Astrocyte (in vitro differentiated cells and primary cell): ENCODE measurements at regions not wholly inside any gene's neighbourhood (a gene's known extent, or its start where the extent isn't known, plus 50 kb on each side); places are given as distances from the start of the nearest gene placed in this dataset.
"Not testable (repeated sequence)": the region's sequence is repeated elsewhere in the genome, so short reads cannot be mapped to it uniquely, and the experiment has no call there.

ENCODE experiments used
- DNase-seq: peaks from one replicate; pipeline ENCODE4 v3.0.0-alpha.2; 2010; ENCODE audit warnings: low read depth
- FAIRE-seq: peaks from 2 replicates; lab custom pipeline; 2011; peaks lifted over from hg19 to GRCh38; lab: Jason Lieb, UNC
- H2AFZ ChIP-seq: 2 replicates; pipeline ENCODE4 v1.6.0; 2012; ENCODE audit warnings: low read depth, low read length, inconsistent platforms
- H3K27ac ChIP-seq: 2 replicates; pipeline ENCODE4 v1.5.1; 2011; ENCODE audit warnings: low read depth, low read length, inconsistent platforms
- H3K27me3 ChIP-seq: 2 replicates; pipeline ENCODE4 v1.6.0; 2011; ENCODE audit warnings: low read length, inconsistent platforms; ENCODE audit not compliant: insufficient read depth
- H3K36me3 ChIP-seq: 2 replicates; pipeline ENCODE4 v1.5.1; 2011; ENCODE audit warnings: low read length, inconsistent platforms; ENCODE audit not compliant: insufficient read depth
- H3K4me1 ChIP-seq: 2 replicates; pipeline ENCODE4 v1.5.1; 2011; ENCODE audit warnings: low read length, inconsistent platforms; ENCODE audit not compliant: insufficient read depth
- H3K4me2 ChIP-seq: 2 replicates; pipeline ENCODE4 v1.6.0; 2012; ENCODE audit warnings: low read length, inconsistent platforms
- H3K4me3 ChIP-seq: 2 replicates; pipeline ENCODE4 v1.5.1; 2011; ENCODE audit warnings: low read depth, mild to moderate bottlenecking, low read length, inconsistent platforms; ENCODE audit not compliant: insufficient read depth
- H3K79me2 ChIP-seq: 2 replicates; pipeline ENCODE4 v1.6.0; 2012; ENCODE audit warnings: mild to moderate bottlenecking, low read length, inconsistent platforms; ENCODE audit not compliant: insufficient read depth
- H3K9ac ChIP-seq: 2 replicates; pipeline ENCODE4 v1.6.0; 2012; ENCODE audit warnings: mild to moderate bottlenecking, low read length, inconsistent platforms
- H3K9me3 ChIP-seq: 2 replicates; pipeline ENCODE4 v1.5.1; 2012; ENCODE audit warnings: low read depth, mild to moderate bottlenecking, low read length, inconsistent platforms; ENCODE audit not compliant: insufficient read depth
- H4K20me1 ChIP-seq: 2 replicates; pipeline ENCODE4 v1.6.0; 2012; ENCODE audit warnings: low read length, inconsistent platforms; ENCODE audit not compliant: insufficient read depth
- H3K27ac Mint-ChIP-seq: one replicate; pipeline ENCODE4 v1.8.0; 2021; ENCODE audit warnings: mild to moderate bottlenecking, mixed read lengths; ENCODE audit not compliant: unreplicated experiment
- H3K27me3 Mint-ChIP-seq: one replicate; pipeline ENCODE4 v1.8.0; 2021; ENCODE audit warnings: low read depth, mixed read lengths; ENCODE audit not compliant: unreplicated experiment
- H3K36me3 Mint-ChIP-seq: one replicate; pipeline ENCODE4 v1.8.0; 2021; ENCODE audit warnings: low read depth, mixed read lengths; ENCODE audit not compliant: unreplicated experiment
- H3K4me1 Mint-ChIP-seq: one replicate; pipeline ENCODE4 v1.8.0; 2021; ENCODE audit warnings: low read depth, mixed read lengths; ENCODE audit not compliant: unreplicated experiment
- H3K4me3 Mint-ChIP-seq: one replicate; pipeline ENCODE4 v1.8.0; 2021; ENCODE audit warnings: mild to moderate bottlenecking, moderate library complexity, mixed read lengths; ENCODE audit not compliant: unreplicated experiment
- H3K9me3 Mint-ChIP-seq: one replicate; pipeline ENCODE4 v1.8.0; 2021; ENCODE audit warnings: mild to moderate bottlenecking, mixed read lengths; ENCODE audit not compliant: unreplicated experiment
- CTCF ChIP-seq: IDR thresholded peaks from 2 replicates; pipeline ENCODE4 v1.5.1; 2011; ENCODE audit warnings: low read depth, mild to moderate bottlenecking, inconsistent platforms, low read length, moderate library complexity; ENCODE audit not compliant: insufficient read depth
- EZH2 ChIP-seq: IDR thresholded peaks from 2 replicates; pipeline ENCODE4 v1.6.1; 2012; ENCODE audit warnings: mild to moderate bottlenecking, low read length, inconsistent platforms; ENCODE audit not compliant: insufficient read depth

- H3K4me2 ChIP-seq, result no peak overlapping the region
- no peak overlapping the region for H3K27ac ChIP-seq
- H3K36me3 ChIP-seq, result no peaks in the 10 kb centered on the region
- no peak for DNase-seq
- H3K4me1 Mint-ChIP-seq, result peaks cover 2% of the 10 kb centered on the region
- H3K9ac ChIP-seq, result no peak overlapping the region
- H3K9me3 ChIP-seq, result no peaks in the 10 kb centered on the region
- H3K36me3 Mint-ChIP-seq, result no peaks in the 10 kb centered on the region
- no peaks in the 10 kb centered on the region for H3K27me3 Mint-ChIP-seq
- no peak overlapping the region for H3K4me3 Mint-ChIP-seq
- no peak overlapping the region for H3K27ac Mint-ChIP-seq
- H2AFZ ChIP-seq, result no peak overlapping the region
- H3K4me1 ChIP-seq, result no peaks in the 10 kb centered on the region
- no peak overlapping the region for H3K4me3 ChIP-seq
- no peaks in the 10 kb centered on the region for H3K27me3 ChIP-seq
- no peaks in the 10 kb centered on the region for H4K20me1 ChIP-seq
- TF ChIP-seq CTCF, result no peak
- no peak for TF ChIP-seq EZH2
- H3K9me3 Mint-ChIP-seq, result no peaks in the 10 kb centered on the region
- no peak for FAIRE-seq
- no peaks in the 10 kb centered on the region for H3K79me2 ChIP-seq
Observed at GRCh38 chr9:31045810-31046209, 1338.6 kb upstream of the ACO1 start.

- not testable (repeated sequence) for H3K27ac Mint-ChIP-seq, FAIRE-seq, H3K4me2 ChIP-seq, H3K9ac ChIP-seq, H2AFZ ChIP-seq, H3K27me3 ChIP-seq, H3K36me3 ChIP-seq, H3K79me2 ChIP-seq, H3K27ac ChIP-seq, H3K9me3 ChIP-seq, H3K4me1 ChIP-seq, H3K36me3 Mint-ChIP-seq, H3K27me3 Mint-ChIP-seq, H3K4me3 Mint-ChIP-seq, DNase-seq, H3K4me3 ChIP-seq, H4K20me1 ChIP-seq, H3K4me1 Mint-ChIP-seq
- H3K9me3 Mint-ChIP-seq, result peaks cover 14% of the 10 kb centered on the region
Observed at GRCh38 chr9:31061592-31061991, 1322.9 kb upstream of the ACO1 start.

GRCh38 chr9:31065691-31066090, 1318.8 kb upstream of the ACO1 start:
- H3K4me3 Mint-ChIP-seq, result no peak overlapping the region
- Histone ChIP-seq H3K9ac (no peak overlapping the region), H3K9me3 (no peaks in the 10 kb centered on the region), H3K27ac (no peak overlapping the region), H3K36me3 (no peaks in the 10 kb centered on the region), H4K20me1 (no peaks in the 10 kb centered on the region), H3K4me2 (no peak overlapping the region), H3K27me3 (no peaks in the 10 kb centered on the region), H3K79me2 (no peaks in the 10 kb centered on the region), H2AFZ (no peak overlapping the region), H3K4me1 (no peaks in the 10 kb centered on the region), H3K4me3 (no peak overlapping the region)
- DNase-seq (no peak), FAIRE-seq (no peak)
- TF ChIP-seq EZH2 (no peak), CTCF (no peak)
- no peak overlapping the region for H3K27ac Mint-ChIP-seq
- H3K4me1 Mint-ChIP-seq, result peaks cover 3% of the 10 kb centered on the region
- H3K27me3 Mint-ChIP-seq, result no peaks in the 10 kb centered on the region
- H3K36me3 Mint-ChIP-seq, result no peaks in the 10 kb centered on the region
- H3K9me3 Mint-ChIP-seq, result peaks cover 4% of the 10 kb centered on the region
